Activated CD4-positive, alpha-beta T cell treated with anti-CD3 and anti-CD28 coated beads, Interleukin-2, amount 10 ng/mL, durations not matched to agents 7 days and 5 days (primary cell): ENCODE measurements at regions not wholly inside any gene's neighbourhood (a gene's known extent, or its start where the extent isn't known, plus 50 kb on each side); places are given as distances from the start of the nearest gene placed in this dataset.
"Not testable (repeated sequence)": the region's sequence is repeated elsewhere in the genome, so short reads cannot be mapped to it uniquely, and the experiment has no call there.

Source experiments
- CTCF ChIA-PET: fragments of 350-600 bp; sonication (Branson Sonifier 250); formaldehyde crosslinking; loops from one replicate; lab custom pipeline; 2021; ENCODE audit warnings: antibody characterized with exemption; lab: Charles Lee
- POLR2A ChIA-PET: fragments of 350-600 bp; sonication (Branson Sonifier 250); formaldehyde crosslinking; loops from one replicate; lab custom pipeline; 2021; ENCODE audit warnings: antibody characterized with exemption; lab: Charles Lee
- DNase-seq: peaks from one replicate; pipeline ENCODE4 v3.0.0-alpha.2; 2020
- H3K27ac Mint-ChIP-seq: one replicate; pipeline ENCODE4 v1.8.0; 2021; ENCODE audit warnings: mild to moderate bottlenecking, moderate library complexity, mixed read lengths
- H3K27me3 Mint-ChIP-seq: one replicate; pipeline ENCODE4 v1.8.0; 2021; ENCODE audit warnings: mixed read lengths
- H3K36me3 Mint-ChIP-seq: one replicate; pipeline ENCODE4 v1.8.0; 2021; ENCODE audit warnings: low read depth, mixed read lengths
- H3K4me1 Mint-ChIP-seq: one replicate; pipeline ENCODE4 v1.8.0; 2021; ENCODE audit warnings: mixed read lengths
- H3K4me3 Mint-ChIP-seq: one replicate; pipeline ENCODE4 v1.8.0; 2021; ENCODE audit warnings: mild to moderate bottlenecking, moderate library complexity, mixed read lengths
- H3K9me3 Mint-ChIP-seq: one replicate; pipeline ENCODE4 v1.8.0; 2021; ENCODE audit warnings: mixed read lengths

- H3K4me3 Mint-ChIP-seq = no peak overlapping the region
- no peaks in the 10 kb centered on the region for H3K9me3 Mint-ChIP-seq
- no peaks in the 10 kb centered on the region for H3K36me3 Mint-ChIP-seq
- CTCF ChIA-PET = no interaction called here
- H3K4me1 Mint-ChIP-seq = no peaks in the 10 kb centered on the region
- POLR2A ChIA-PET = no interaction called here
- H3K27me3 Mint-ChIP-seq = no peaks in the 10 kb centered on the region
- H3K27ac Mint-ChIP-seq = no peak overlapping the region
- no peak for DNase-seq
These were observed 116.8 kb upstream of the GATA6 start for GRCh38 chr18:22052405-22053105.

- H3K4me1 Mint-ChIP-seq = no peaks in the 10 kb centered on the region
- H3K36me3 Mint-ChIP-seq = no peaks in the 10 kb centered on the region
- DNase-seq = no peak
- no peaks in the 10 kb centered on the region for H3K27me3 Mint-ChIP-seq
- CTCF ChIA-PET = no interaction called here
- no peak overlapping the region for H3K27ac Mint-ChIP-seq
- H3K9me3 Mint-ChIP-seq = no peaks in the 10 kb centered on the region
- POLR2A ChIA-PET = no interaction called here
- H3K4me3 Mint-ChIP-seq = no peak overlapping the region
These were observed 113.7 kb upstream of the GATA6 start for GRCh38 chr18:22055466-22056238.

GRCh38 chr18:22056950-22057349 is 112.4 kb upstream of the GATA6 start:
- no peak for DNase-seq
- Mint-ChIP-seq H3K4me3 (no peak overlapping the region), H3K9me3 (no peaks in the 10 kb centered on the region), H3K27ac (no peak overlapping the region), H3K36me3 (no peaks in the 10 kb centered on the region), H3K4me1 (no peaks in the 10 kb centered on the region), H3K27me3 (no peaks in the 10 kb centered on the region)
- ChIA-PET CTCF (no interaction called here), POLR2A (no interaction called here)

GRCh38 chr18:22057908-22058527 is 111.4 kb upstream of the GATA6 start:
- Mint-ChIP-seq H3K4me3 (no peak overlapping the region), H3K27me3 (no peaks in the 10 kb centered on the region), H3K27ac (no peak overlapping the region), H3K9me3 (no peaks in the 10 kb centered on the region), H3K36me3 (no peaks in the 10 kb centered on the region), H3K4me1 (no peaks in the 10 kb centered on the region)
- POLR2A ChIA-PET = no interaction called here
- CTCF ChIA-PET = interaction anchor here (0.6 kb wide), 1 partner anchor 483 kb away, joined by 3 read pairs; no protein-coding TSS in a partner anchor
- DNase-seq = no peak

GRCh38 chr18:22060361-22060760 is 109.0 kb upstream of the GATA6 start:
- no peak for DNase-seq
- Mint-ChIP-seq H3K36me3 (no peaks in the 10 kb centered on the region), H3K4me3 (no peak overlapping the region), H3K9me3 (no peaks in the 10 kb centered on the region), H3K4me1 (no peaks in the 10 kb centered on the region), H3K27me3 (no peaks in the 10 kb centered on the region), H3K27ac (no peak overlapping the region)
- ChIA-PET CTCF (no interaction called here), POLR2A (no interaction called here)

- POLR2A ChIA-PET = no interaction called here
- Mint-ChIP-seq H3K27me3 (no peaks in the 10 kb centered on the region), H3K36me3 (no peaks in the 10 kb centered on the region), H3K4me3 (no peak overlapping the region), H3K4me1 (no peaks in the 10 kb centered on the region), H3K27ac (no peak overlapping the region), H3K9me3 (peaks cover 2% of the 10 kb centered on the region)
- CTCF ChIA-PET = no interaction called here
- no peak for DNase-seq
These were observed 106.3 kb upstream of the GATA6 start for GRCh38 chr18:22063102-22063501.

GRCh38 chr18:22063672-22064071 is 105.7 kb upstream of the GATA6 start:
- no peaks in the 10 kb centered on the region for H3K36me3 Mint-ChIP-seq
- H3K4me1 Mint-ChIP-seq = no peaks in the 10 kb centered on the region
- no peak overlapping the region for H3K27ac Mint-ChIP-seq
- no peaks in the 10 kb centered on the region for H3K27me3 Mint-ChIP-seq
- H3K9me3 Mint-ChIP-seq = peaks cover 2% of the 10 kb centered on the region
- H3K4me3 Mint-ChIP-seq = no peak overlapping the region
- POLR2A ChIA-PET = no interaction called here
- CTCF ChIA-PET = no interaction called here
- DNase-seq = no peak

- ChIA-PET CTCF (no interaction called here), POLR2A (no interaction called here)
- Mint-ChIP-seq H3K27me3 (no peaks in the 10 kb centered on the region), H3K27ac (no peak overlapping the region), H3K4me3 (no peak overlapping the region), H3K9me3 (peaks cover 2% of the 10 kb centered on the region), H3K36me3 (no peaks in the 10 kb centered on the region), H3K4me1 (no peaks in the 10 kb centered on the region)
- no peak for DNase-seq
These were observed 104.8 kb upstream of the GATA6 start for GRCh38 chr18:22064581-22064980.

- ChIA-PET POLR2A (no interaction called here), CTCF (no interaction called here)
- H3K27ac Mint-ChIP-seq = no peak overlapping the region
- H3K9me3 Mint-ChIP-seq = peaks cover 2% of the 10 kb centered on the region
- DNase-seq = no peak
- H3K4me1 Mint-ChIP-seq = no peaks in the 10 kb centered on the region
- no peak overlapping the region for H3K4me3 Mint-ChIP-seq
- no peaks in the 10 kb centered on the region for H3K36me3 Mint-ChIP-seq
- no peaks in the 10 kb centered on the region for H3K27me3 Mint-ChIP-seq
These were observed 104.1 kb upstream of the GATA6 start for GRCh38 chr18:22065311-22065710.

- peaks cover 2% of the 10 kb centered on the region for H3K9me3 Mint-ChIP-seq
- no peaks in the 10 kb centered on the region for H3K36me3 Mint-ChIP-seq
- no peak overlapping the region for H3K4me3 Mint-ChIP-seq
- H3K4me1 Mint-ChIP-seq = no peaks in the 10 kb centered on the region
- ChIA-PET POLR2A (no interaction called here), CTCF (no interaction called here)
- no peak overlapping the region for H3K27ac Mint-ChIP-seq
- no peak for DNase-seq
- H3K27me3 Mint-ChIP-seq = no peaks in the 10 kb centered on the region
These were observed 103.3 kb upstream of the GATA6 start for GRCh38 chr18:22066083-22066485.

GRCh38 chr18:22067109-22067508 is 102.3 kb upstream of the GATA6 start:
- DNase-seq = no peak
- peaks cover 2% of the 10 kb centered on the region for H3K9me3 Mint-ChIP-seq
- H3K4me3 Mint-ChIP-seq = no peak overlapping the region
- POLR2A ChIA-PET = no interaction called here
- no peaks in the 10 kb centered on the region for H3K4me1 Mint-ChIP-seq
- no peaks in the 10 kb centered on the region for H3K36me3 Mint-ChIP-seq
- H3K27ac Mint-ChIP-seq = no peak overlapping the region
- CTCF ChIA-PET = no interaction called here
- no peaks in the 10 kb centered on the region for H3K27me3 Mint-ChIP-seq

GRCh38 chr18:22067682-22068081 is 101.7 kb upstream of the GATA6 start:
- CTCF ChIA-PET = no interaction called here
- Mint-ChIP-seq H3K4me1 (no peaks in the 10 kb centered on the region), H3K27ac (no peak overlapping the region), H3K27me3 (no peaks in the 10 kb centered on the region), H3K4me3 (no peak overlapping the region), H3K36me3 (no peaks in the 10 kb centered on the region), H3K9me3 (peaks cover 2% of the 10 kb centered on the region)
- no peak for DNase-seq
- POLR2A ChIA-PET = no interaction called here

- H3K9me3 Mint-ChIP-seq, H3K36me3 Mint-ChIP-seq, DNase-seq, POLR2A ChIA-PET, H3K4me3 Mint-ChIP-seq, H3K27me3 Mint-ChIP-seq, H3K27ac Mint-ChIP-seq, CTCF ChIA-PET, H3K4me1 Mint-ChIP-seq: not testable (repeated sequence)
These were observed 100.6 kb upstream of the GATA6 start for GRCh38 chr18:22068784-22069183.
